Skin epidermis (tissue), 12 donors: ENCODE measurements at regions not wholly inside any gene's neighbourhood (a gene's known extent, or its start where the extent isn't known, plus 50 kb on each side); places are given as distances from the start of the nearest gene placed in this dataset.
"Not testable (repeated sequence)": the region's sequence is repeated elsewhere in the genome, so short reads cannot be mapped to it uniquely, and the experiment has no call there.

Experiments
- H3K27ac ChIP-seq, 21 experiments: fragments of 200-600 bp; sonication (generic) in 11 of 21; one replicate each; pipeline ENCODE4 v1.5.0; 2020; ENCODE audit warnings: mild to moderate bottlenecking in 3 of 21, inconsistent platforms in 2 of 21, moderate library complexity in 2 of 21
- H3K4me3 ChIP-seq, 7 experiments: fragments of 200-600 bp; sonication (generic) in 2 of 7; one replicate each; pipeline ENCODE4 v1.5.0; 2020; ENCODE audit warnings: inconsistent platforms in 2 of 7, mild to moderate bottlenecking in 2 of 7, moderate library complexity in 1 of 7

DNA sequence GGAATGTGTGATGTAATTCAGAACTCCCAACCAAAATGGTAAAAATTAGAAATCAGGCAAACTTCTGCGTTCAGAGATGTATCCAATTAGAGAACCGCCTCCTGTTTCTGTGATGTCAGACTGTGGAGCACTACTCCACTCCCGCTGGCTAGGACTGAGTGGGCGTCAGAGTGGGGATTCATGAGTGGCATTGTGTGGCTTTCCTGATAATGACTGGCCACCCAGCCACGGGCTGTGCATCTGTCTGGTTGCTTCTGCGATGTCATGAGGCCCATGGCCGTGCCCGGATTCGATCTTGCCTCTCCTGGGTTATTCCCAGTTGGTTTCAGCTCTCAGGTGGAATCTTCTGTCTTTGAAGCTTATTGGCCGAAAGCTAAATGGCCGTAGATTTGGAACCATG is 87.1 kb upstream of the KCNA1 start:
- no peak overlapping the region for H3K27ac ChIP-seq
- no peak overlapping the region for H3K4me3 ChIP-seq

DNA sequence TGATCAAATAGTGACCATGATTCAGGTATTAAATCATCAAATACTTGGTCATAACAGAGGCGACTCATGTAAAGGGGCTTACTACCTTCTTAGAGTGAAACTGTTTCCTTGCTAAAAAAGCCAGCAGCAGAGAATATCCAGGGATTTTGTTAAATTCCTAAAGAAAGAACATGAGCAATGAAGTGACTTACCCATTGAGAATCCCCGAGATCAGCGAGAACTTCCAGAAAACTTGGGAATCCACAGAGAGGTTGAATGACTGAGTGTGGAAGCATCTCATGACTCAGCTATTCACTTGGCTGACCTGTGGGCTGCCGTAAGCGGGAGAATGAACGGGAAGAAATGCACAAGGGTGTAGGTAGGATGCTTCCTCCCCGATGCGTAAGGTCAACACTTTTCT is 85.3 kb upstream of the KCNA1 start:
- Histone ChIP-seq H3K27ac (no peak overlapping the region), H3K4me3 (no peak overlapping the region)

DNA sequence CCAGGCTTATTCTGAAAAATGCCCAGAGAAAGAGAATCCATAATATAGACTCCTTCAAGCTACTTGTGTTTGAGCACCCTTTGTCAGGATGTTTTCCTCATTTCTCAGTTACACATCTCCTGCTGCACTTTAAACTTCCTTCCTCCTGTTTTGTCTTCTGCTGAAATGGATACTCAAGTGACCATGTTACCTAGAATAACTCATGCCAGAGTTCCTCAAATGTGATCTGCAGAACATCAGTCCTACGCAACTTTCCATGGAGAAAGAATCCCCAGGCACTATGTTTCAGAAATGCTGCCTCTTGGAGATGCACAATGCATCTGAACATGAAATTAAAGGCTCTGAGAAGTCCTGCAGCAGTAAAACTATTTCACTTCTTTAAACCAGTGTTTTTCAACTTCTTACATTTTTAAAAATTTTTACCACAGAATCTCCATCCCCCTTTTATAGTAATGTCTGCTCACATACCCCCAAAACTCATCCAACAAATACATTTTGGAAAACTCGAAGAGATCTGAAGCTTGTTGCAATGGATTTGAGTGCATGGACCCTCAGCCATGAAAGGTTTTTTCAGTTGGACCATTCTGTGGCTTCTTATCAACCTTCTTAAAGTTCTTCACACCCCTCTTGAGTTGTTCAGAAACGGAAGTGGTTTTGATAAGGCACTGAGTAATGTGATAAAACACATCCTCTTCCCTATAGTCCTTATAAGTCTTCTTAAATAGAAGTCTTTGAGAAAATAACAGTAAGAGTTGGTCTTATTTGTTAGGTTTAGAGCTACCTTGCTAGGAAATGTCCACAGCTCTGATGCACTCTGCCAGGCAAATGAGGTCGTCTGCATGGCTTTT is 84.5 kb upstream of the KCNA1 start:
- Histone ChIP-seq H3K27ac (peak overlapping the region in 3 of 21 experiments; percentile 18 to 67 (median 47)), H3K4me3 (no peak overlapping the region)

DNA sequence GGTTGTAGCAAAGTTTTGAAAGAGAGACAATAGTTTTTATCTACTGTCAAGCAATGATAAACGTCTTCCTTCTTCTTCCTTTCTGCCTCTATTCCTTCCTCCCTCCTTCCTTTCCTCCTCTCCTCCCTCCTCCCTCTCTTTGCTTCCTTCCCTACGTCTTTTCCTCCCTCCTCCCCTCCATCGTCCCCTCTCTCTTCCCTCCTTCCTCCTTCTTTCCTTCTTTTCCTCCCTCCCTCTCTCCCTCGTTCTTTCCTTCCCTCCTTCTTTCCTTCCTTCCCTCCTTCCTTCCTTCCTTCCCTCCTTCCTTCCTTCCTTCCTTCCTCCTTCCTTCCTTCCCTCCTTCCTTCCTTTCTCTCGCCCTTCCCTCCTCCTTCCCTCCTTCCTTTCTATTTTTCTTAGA is 82.8 kb upstream of the KCNA1 start:
- no peak overlapping the region for H3K27ac ChIP-seq
- no peak overlapping the region for H3K4me3 ChIP-seq

DNA sequence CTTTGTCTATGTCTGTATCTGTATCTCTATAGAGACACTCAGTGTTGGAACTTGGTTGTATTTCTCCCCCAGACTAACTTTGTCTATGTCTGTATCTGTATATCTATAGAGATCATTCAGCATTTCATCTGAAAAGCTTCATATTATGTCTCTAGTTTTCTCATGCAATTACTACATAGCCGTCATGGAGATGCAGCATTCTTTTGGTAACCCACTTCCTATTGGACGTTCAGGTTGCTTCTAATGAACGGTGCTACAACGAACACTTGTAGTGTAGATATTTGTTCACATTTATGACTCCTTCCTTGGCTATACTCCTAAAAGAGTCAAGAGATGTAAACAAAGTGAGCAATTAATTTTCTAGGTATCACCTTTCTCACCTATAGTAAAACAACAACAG is 81.5 kb upstream of the KCNA1 start:
- Histone ChIP-seq H3K4me3 (no peak overlapping the region), H3K27ac (peak overlapping the region in 1 of 21 experiments; percentile 65)

DNA sequence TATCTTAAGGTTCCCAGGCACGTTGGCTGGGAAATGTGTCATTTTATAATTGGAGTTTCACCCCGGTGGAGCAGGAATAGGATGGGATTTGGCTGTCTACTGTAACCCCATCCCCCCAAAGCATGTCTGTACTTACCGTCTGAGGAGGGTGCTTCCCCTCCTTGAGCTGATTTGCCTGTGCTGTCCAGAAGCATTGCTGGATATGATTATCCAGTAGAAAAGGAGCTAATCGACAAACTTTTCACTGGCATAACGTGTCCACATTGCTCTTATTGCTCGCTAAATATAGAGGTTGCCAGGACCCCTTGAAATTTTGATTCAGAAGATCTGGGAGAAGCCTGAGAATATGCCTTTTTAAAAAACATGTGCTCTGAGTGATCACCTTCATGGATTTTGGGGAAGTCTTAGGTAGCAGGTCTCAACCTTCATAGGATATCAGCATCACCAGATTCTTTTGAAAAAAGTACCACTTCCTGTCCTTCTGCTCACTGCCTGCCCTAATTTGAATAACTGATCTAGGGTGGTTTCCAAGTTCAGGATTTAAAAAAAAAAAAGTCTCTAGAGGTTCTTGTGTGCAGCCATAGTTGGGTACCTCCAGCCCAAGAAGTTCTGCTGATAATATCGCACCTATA is 80.4 kb upstream of the KCNA1 start:
- Histone ChIP-seq H3K4me3 (no peak overlapping the region), H3K27ac (peak overlapping the region in 2 of 21 experiments; percentile 50 to 65)

DNA sequence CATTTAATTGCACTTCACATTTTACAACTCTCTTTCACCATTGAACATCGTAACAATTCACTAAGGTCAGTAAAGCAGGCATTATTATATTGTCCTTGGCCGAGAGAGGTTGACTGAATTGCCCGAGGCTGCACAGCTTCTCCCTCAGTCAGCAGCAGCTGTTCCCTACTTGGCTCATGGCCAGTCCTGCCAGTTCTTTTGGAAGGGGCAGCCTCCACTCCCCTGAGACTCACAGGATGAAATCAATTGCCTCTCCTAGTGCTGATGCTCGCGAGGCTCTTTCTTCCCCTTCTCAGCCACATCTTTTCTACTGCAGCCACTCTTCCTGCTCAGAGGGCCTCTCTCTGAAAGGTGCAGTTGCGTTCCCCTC is 79.9 kb upstream of the KCNA1 start:
- peak overlapping the region in 4 of 21 experiments; percentile 2 to 65 (median 46) for H3K27ac ChIP-seq
- H3K4me3 ChIP-seq = no peak overlapping the region

DNA sequence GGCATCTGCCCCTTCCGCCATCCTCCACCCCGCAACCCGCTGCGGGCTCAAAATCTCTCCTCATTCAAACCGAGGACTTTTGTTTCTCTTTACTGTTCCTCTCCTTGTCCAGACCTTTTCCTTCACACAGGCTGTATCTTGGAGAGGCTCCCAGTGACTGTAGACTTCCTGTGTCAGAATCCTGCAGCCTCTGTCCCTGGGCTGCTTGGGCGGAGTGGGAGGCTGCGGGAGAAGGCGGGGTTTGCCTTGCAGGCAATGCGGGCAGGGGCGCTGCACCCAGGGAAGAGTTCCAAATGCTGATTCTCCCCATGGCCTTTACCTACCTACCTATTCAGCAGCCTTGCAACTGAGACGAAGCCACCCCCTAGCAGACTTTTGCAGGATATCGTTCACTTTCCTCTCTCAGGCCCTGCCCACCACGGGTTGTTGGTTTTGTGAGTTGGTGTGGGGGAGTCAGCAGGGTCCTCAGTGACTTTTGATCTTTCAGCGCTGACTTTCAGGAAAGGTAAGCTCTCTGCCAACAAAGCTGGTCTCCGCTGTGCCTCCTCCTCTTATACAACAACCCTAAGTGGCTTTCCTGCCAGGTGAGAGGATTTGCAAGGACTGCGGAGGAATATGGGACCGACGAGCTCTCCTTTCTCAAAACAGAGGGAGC is 79.0 kb upstream of the KCNA1 start:
- Histone ChIP-seq H3K27ac (no peak overlapping the region), H3K4me3 (no peak overlapping the region)

DNA sequence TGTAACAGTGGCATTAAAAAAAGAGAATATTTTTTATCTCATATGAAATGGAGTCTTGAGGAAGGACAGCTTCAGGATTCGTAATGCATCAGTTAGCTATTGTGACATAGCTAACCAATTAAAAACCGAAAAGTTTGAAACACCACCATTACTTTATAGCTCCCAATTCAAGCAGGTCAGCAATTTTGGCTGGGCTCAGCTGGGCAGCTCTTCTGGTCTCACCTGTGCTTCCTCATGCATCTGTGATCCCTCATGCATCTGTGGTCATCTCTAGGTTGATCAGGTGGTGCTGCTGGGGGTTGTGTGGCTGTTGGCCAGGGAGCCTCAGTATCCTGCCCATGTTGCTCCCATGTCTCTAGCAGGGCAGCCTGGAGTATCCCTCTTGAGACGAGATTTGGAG is 76.7 kb upstream of the KCNA1 start:
- Histone ChIP-seq H3K27ac (no peak overlapping the region), H3K4me3 (no peak overlapping the region)

DNA sequence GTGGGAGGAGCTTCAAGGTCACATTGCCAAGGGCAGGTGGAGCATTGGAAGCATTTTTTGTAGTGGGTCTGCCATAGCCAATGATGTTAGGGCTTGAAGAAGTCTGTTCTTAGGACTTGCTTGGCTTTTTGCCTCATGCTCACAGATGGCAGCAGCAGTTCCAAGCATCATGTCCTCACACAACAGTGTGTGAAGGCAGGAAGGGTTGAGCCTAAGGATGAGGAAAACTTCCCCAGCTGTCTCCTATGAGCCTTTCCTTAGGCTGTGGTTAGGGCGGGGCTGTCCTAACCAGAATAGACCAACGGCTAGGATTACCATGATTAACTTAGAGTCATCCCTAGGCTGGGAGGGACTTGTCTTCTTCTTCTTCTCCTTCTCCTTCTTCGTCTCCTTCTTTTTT is 76.2 kb upstream of the KCNA1 start:
- Histone ChIP-seq H3K4me3 (no peak overlapping the region), H3K27ac (no peak overlapping the region)

DNA sequence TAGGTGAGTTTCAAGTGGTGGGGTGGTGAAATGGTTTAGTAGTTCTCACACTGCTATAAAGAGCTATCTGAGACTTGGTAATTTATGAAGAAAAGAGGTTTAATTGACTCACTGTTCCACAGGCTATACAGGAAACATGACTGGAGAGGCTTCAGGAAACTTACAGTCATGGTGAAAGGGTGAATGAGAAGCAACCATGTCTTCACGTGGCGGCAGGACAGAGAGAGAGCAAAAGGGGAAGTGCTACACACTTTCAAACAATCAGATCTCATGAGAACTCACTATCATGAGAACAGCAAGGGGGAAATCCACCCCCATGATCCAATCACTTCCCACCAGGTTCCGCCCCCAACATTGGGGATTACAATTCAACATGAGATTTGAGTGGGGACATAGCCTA is 67.3 kb upstream of the KCNA1 start:
- H3K27ac ChIP-seq, H3K4me3 ChIP-seq: not testable (repeated sequence)

DNA sequence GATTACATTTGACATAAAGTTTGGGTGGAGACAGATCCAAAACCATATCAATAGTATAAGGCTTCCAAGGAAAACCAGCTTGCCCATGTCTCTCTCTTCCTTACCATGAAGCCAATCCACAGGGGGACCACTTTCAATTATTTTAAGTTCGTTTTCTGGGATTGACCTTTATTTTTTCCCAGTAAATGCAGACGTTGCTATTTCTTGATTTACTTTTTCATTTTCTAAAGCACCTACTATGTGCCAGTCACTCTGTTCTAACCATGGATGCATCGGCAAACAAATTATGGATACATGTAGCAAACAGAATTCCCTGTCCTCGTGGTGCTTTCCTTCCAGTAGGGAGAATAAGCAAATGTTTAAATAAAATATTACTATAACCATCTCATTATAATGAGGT is 65.8 kb upstream of the KCNA1 start:
- Histone ChIP-seq H3K4me3 (no peak overlapping the region), H3K27ac (no peak overlapping the region)

DNA sequence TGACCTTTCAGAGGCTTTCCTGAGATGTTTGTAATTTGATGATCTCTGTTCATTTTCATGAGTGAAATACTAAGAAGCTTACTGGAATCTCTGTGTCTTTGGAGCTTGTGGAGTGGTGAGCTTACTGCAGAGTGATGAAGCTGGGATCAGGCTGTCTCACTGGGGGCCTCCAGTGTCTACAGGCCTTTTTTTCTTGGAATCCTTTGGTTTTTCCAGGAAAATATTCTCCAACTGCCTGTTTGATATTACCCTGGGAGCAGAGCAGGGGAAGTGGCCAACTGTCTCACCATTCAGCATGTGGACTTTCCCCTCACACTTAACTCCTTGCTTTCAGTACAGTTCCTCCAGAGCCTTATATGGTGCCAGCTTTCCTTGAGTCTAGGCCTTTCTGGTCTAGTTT is 62.0 kb upstream of the KCNA1 start:
- Histone ChIP-seq H3K27ac (no peak overlapping the region), H3K4me3 (no peak overlapping the region)

DNA sequence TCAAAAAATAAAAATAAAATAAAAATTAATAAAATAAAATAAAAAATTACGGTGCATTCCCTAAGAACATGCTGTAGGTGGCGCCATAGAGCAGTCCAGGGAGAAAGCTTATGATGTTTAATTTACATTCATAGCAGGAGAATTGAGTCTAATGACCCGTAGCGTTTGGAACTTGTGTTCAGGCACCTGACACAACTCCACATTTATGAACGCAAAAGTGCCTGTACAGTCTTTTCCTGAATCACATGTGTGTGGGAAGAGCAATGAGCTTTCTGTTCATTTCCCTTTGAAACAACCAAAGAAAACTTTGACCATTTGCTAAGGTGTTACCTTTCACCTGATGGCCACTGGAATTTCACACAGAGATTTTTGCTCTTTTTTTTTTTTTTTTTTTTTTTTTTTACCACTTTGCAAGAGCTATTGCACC is 60.6 kb upstream of the KCNA1 start:
- H3K4me3 ChIP-seq = no peak overlapping the region
- H3K27ac ChIP-seq = no peak overlapping the region

DNA sequence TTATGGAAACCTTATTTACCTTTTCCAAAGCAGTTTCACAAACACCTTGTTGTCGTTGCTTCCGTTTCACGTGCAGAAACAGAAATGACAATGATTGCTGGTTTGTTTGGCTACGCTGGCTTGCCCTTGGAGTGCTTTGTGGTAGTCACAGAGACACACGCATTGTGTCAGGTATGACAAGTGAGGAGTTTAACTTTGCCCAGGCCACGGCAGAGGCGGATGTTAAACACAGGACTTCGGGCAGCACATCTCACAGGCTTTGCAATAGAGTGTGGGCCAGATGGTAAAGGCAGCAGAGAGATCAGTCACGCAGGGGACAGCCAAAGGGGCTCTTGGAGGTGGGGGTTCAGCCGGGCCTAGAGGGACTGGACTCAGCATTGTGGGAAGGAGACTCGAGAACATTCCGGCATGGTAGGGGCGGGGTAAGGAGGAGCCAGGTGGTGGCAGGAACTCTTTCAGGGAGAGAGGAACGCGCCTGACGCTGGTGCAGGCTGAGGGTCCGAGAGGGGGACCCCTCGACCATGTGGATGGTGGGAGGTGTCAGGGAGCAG is 59.8 kb upstream of the KCNA1 start:
- no peak overlapping the region for H3K27ac ChIP-seq
- no peak overlapping the region for H3K4me3 ChIP-seq

DNA sequence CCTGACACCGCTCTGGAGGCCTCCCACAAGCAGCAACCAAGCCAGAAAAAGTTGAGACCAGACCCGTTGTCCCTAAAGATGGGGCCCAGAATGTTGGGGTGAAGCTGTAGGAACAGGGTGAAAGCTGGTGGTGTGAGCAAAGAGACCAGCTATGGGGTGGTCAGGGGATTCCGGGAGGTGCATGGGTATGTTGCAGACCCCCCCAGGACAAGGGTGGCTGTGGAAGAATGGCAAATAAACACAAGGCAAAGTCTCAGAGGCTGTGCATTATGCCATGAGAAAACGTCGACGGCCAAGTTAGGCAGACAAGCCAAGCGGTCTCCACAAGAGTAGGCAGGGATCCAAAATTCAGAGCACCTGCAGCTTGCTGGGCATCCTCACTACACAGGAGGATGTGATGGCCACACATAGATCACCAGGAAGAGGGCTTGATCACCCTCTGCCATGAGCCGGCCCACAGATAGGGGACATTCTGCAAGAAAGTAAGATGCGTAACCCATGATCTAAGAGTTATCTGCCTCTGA is 58.8 kb upstream of the KCNA1 start:
- Histone ChIP-seq H3K4me3 (no peak overlapping the region), H3K27ac (no peak overlapping the region)

DNA sequence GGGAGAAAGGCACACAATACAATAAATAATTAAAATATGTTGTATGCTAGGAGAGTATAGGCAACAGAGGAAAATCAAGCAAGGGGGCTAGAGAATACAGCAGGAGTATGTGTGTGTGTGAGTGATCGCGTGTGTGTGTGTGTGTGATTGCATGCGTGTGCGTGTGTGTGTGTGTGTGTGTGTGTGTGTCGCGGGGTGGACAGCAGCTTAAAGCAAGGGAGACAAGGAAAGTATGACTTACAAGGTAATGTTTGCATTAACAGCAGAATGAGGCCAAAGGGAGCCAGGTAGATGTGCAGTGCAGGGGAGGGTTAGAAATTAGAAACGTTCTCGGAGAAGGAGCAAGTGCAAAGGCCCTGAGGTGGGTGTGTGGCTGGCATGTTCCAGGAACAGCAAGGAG is 57.4 kb upstream of the KCNA1 start:
- Histone ChIP-seq H3K27ac (no peak overlapping the region), H3K4me3 (no peak overlapping the region)

DNA sequence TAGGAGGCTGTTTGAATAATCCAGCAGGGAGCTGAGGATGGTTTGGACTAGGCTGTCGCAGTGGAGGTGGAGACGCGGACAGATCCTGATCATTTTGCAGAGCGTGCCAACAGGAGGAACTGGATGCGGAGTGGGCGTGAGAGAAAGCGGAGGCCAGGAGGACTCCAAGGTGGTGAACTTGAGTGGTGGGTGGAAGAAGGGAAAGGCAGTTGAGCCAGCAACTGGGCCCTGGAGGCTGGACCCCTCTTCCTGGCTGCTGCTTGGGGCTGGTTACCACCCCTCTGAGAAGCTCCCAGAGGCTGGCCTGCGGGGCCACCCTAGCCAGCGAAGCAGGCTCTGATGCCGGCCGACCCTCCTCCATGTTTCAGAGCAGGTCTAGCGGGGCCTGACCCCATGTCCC is 56.8 kb upstream of the KCNA1 start:
- Histone ChIP-seq H3K4me3 (no peak overlapping the region), H3K27ac (no peak overlapping the region)

DNA sequence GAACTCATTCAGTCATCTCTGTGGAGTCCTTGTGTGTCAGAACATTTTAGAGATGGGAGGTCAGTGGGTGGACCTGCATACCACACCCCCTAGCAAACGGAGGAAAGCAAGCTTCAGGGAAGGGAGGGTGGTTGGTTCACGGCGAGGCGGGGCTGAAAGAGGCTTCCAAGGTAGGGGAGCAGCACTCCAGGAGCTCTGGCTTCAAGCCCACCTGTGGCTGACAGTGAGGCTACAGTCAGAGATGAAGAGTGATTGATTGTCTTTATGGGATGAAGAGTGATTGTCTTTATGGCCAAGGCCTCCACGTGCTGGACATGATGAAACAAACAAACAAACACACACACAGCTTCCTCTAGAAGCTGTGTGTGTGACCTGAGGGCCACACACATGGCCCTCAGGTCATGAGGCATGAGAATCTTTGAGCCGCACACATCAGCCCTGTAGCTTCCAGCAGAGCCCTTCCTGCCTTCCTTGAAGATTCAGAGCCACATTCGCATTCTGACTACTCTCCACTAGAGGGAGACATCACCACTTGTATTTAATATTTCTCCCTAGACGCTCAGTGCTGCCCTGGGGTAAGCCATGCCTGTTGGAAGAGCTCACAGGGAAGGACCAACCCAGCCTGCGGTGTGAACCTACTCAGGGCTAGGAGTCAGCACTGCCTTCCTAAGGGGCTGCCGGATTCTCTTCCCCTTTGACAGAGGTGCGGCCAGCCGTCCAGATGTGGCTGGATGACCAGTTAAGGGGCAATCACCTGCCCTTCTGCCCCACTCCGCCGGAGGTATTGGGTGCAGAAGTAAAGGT is 54.4 kb upstream of the KCNA1 start:
- Histone ChIP-seq H3K27ac (no peak overlapping the region), H3K4me3 (no peak overlapping the region)

DNA sequence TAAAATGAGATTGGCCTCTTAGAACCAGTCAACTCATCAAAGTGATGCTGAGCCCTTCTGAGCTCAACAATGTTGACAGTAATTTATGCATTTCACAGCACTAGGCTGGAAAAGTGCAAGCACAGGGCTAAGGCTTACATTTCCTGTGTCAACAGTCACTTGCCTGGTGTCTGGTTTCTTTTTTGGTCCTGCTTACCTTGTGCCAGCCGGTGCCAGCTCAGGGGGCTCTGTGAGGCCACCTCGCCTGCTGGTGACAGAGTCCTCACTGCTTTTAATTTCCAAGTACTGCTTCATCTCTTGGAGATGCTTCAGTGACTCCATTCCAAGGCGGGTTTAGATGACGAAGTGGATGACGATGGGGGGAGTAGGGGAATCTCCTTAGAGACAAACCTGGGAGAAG is 53.1 kb upstream of the KCNA1 start:
- Histone ChIP-seq H3K27ac (no peak overlapping the region), H3K4me3 (no peak overlapping the region)
